ENCODE measurements at regions not wholly inside any gene's neighbourhood (a gene's known extent, or its start where the extent isn't known, plus 50 kb on each side); places are given as distances from the start of the nearest gene placed in this dataset.

GRCh38 chr9:16161483-16161882 lies 608.6 kb downstream of the CCDC171 start:
- Histone ChIP-seq H3K4me3 (ENCODE audit: control insufficient read depth in 2 of 3, extremely low read depth in 1 of 3, insufficient read depth in 2 of 3, low read depth in 1 of 3, low read length in 3 of 3) (no peak overlapping the region), H2AFZ (ENCODE audit: control insufficient read depth, low read length) (no peak overlapping the region), H3K4me1 (ENCODE audit: control insufficient read depth, extremely low read depth, insufficient read depth, low read length) (no peaks in the 10 kb centered on the region), H3K79me2 (ENCODE audit: control insufficient read depth, insufficient read depth, low read length) (no peaks in the 10 kb centered on the region), H3K27me3 (ENCODE audit: control insufficient read depth, extremely low read depth, insufficient read depth, low read length) (no peaks in the 10 kb centered on the region), H3K9ac (ENCODE audit: control insufficient read depth, extremely low read depth, insufficient read depth, low read length) (no peak overlapping the region), H3K27ac (ENCODE audit: control insufficient read depth, insufficient read depth, low read length) (no peak overlapping the region), H3K9me1 (ENCODE audit: control insufficient read depth, extremely low read depth, insufficient read depth, low read length) (no peaks in the 10 kb centered on the region), H3K9me3 (ENCODE audit: control insufficient read depth, low read depth, low read length) (no peaks in the 10 kb centered on the region), H3K36me3 (ENCODE audit: control insufficient read depth in 2 of 2, extremely low read depth in 1 of 2, insufficient read depth in 2 of 2, low read length in 2 of 2) (no peaks in the 10 kb centered on the region), H3K4me2 (ENCODE audit: control insufficient read depth, extremely low read depth, insufficient read depth, low read depth, low read length) (no peak overlapping the region), H4K20me1 (ENCODE audit: control insufficient read depth, extremely low read depth, insufficient read depth, low read length) (no peaks in the 10 kb centered on the region)
- dilution Hi-C loops (cut with MboI; ENCODE audit: extremely low pct_ligation_motif_present, low sequenced_read_pairs): no loop called here
- TF ChIP-seq CTCF (optimal IDR thresholded peaks at IDR 0.05 in 1 of 3, IDR thresholded peaks at IDR 0.05 in 1 of 3, conservative IDR thresholded peaks at IDR 0.05 in 1 of 3; ENCODE audit: extremely low read depth in 1 of 3, insufficient read depth in 2 of 3, low read length in 3 of 3) (no peak), EZH2 (IDR thresholded peaks at IDR 0.05; ENCODE audit: low read length) (no peak)
- no peak for FAIRE-seq
- no peak for DNase-seq (ENCODE audit: low read depth, low spot score)

- Histone ChIP-seq H3K9me3 (ENCODE audit: control insufficient read depth, low read depth, low read length) (no peaks in the 10 kb centered on the region), H3K4me3 (ENCODE audit: control insufficient read depth in 2 of 3, extremely low read depth in 1 of 3, insufficient read depth in 2 of 3, low read depth in 1 of 3, low read length in 3 of 3) (no peak overlapping the region), H3K4me2 (ENCODE audit: control insufficient read depth, extremely low read depth, insufficient read depth, low read depth, low read length) (no peak overlapping the region), H3K9ac (ENCODE audit: control insufficient read depth, extremely low read depth, insufficient read depth, low read length) (no peak overlapping the region), H2AFZ (ENCODE audit: control insufficient read depth, low read length) (no peak overlapping the region), H3K27ac (ENCODE audit: control insufficient read depth, insufficient read depth, low read length) (no peak overlapping the region), H3K79me2 (ENCODE audit: control insufficient read depth, insufficient read depth, low read length) (no peaks in the 10 kb centered on the region), H3K9me1 (ENCODE audit: control insufficient read depth, extremely low read depth, insufficient read depth, low read length) (no peaks in the 10 kb centered on the region), H4K20me1 (ENCODE audit: control insufficient read depth, extremely low read depth, insufficient read depth, low read length) (no peaks in the 10 kb centered on the region), H3K36me3 (ENCODE audit: control insufficient read depth in 2 of 2, extremely low read depth in 1 of 2, insufficient read depth in 2 of 2, low read length in 2 of 2) (no peaks in the 10 kb centered on the region), H3K27me3 (ENCODE audit: control insufficient read depth, extremely low read depth, insufficient read depth, low read length) (no peaks in the 10 kb centered on the region), H3K4me1 (ENCODE audit: control insufficient read depth, extremely low read depth, insufficient read depth, low read length) (no peaks in the 10 kb centered on the region)
- DNase-seq (ENCODE audit: low read depth, low spot score) (no peak), FAIRE-seq (no peak)
- dilution Hi-C loops (cut with MboI; ENCODE audit: extremely low pct_ligation_motif_present, low sequenced_read_pairs): no loop called here
- TF ChIP-seq EZH2 (IDR thresholded peaks at IDR 0.05; ENCODE audit: low read length) (no peak), CTCF (optimal IDR thresholded peaks at IDR 0.05 in 1 of 3, IDR thresholded peaks at IDR 0.05 in 1 of 3, conservative IDR thresholded peaks at IDR 0.05 in 1 of 3; ENCODE audit: extremely low read depth in 1 of 3, insufficient read depth in 2 of 3, low read length in 3 of 3) (no peak)
These were observed 617.3 kb downstream of the CCDC171 start for GRCh38 chr9:16170119-16170518.
